Stimulated activated CD4-positive, alpha-beta T cell treated with anti-CD3 and anti-CD28 coated beads, Interleukin-12 subunit alpha, Interleukin-12 subunit beta, amount 100 ng/mL, for 48 hours (primary cell): ENCODE measurements at regions not wholly inside any gene's neighbourhood (a gene's known extent, or its start where the extent isn't known, plus 50 kb on each side); places are given as distances from the start of the nearest gene placed in this dataset.
"Not testable (repeated sequence)": the region's sequence is repeated elsewhere in the genome, so short reads cannot be mapped to it uniquely, and the experiment has no call there.

Experiments used
- DNase-seq, 3 donors: peaks; one replicate each; pipeline ENCODE4 v3.0.0-alpha.2; 2020; ENCODE audit warnings: low read depth in 2 of 3, low spot score in 1 of 3

DNA sequence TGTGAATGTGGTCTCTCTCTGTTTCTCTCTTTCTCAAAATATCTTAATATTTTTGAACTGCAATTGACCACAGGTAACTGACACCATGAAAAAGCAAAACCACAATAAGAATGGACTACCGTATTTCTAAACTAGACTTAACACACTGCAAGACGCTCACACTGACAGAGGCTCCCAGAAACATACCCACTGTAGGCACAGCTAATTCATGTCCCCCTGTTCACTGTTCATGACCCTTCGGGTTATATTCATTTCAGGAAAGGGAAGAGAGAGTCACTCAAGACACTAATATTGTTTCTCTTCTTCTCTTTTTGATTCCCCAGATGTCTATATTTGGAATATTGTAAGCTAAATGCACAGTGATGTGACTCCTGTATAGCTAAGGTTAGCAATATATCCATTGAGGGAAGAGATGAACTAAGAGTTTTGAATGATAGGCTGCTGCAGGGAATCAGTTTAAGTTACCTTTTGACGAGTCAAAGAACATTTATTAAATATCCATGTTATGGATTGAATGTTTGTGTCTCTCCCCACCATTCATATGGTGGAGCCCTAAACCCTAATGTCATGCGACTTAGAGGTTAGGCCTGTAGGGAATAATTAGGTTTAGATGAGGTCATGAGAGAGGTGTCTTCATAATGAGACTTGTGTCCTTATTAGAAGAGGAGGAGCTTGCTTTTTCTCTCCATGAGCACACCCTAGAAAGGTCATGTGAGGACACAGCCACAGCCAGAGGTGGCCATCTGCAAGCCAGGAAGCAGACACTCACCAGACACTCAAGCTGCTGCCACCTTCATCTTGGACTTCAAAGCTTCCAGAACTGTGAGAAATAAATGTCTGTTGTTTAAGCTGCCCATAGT, 216.6 kb upstream of the GRM7 start:
- no peak for DNase-seq

GRCh38 chr3:6654670-6655069, 206.2 kb upstream of the GRM7 start:
- DNase-seq, result no peak

GRCh38 chr3:6655275-6655674, 205.6 kb upstream of the GRM7 start:
- no peak for DNase-seq

DNA sequence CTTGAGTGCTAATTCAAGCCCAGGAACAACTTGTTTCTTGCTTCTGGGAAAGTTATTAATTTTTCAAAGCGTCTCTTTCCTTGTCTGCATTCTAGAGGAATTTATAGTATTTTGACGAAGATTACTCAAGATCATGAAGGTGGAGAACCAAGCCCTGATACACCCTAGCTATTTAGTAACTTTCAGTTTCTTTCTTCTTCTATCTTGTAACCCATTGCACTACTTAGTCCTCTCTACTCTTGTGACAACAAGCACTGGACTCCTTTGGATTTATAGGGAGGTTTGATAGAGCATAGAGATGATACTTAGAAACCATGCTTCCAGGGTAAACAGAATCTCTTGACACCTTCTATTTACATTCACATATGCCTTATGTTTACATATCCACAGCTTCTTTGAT, 203.3 kb upstream of the GRM7 start:
- DNase-seq, result no peak

- no peak for DNase-seq
Observed at GRCh38 chr3:6667354-6667753, 193.6 kb upstream of the GRM7 start.

GRCh38 chr3:6671363-6671762, 189.6 kb upstream of the GRM7 start:
- no peak for DNase-seq

DNA sequence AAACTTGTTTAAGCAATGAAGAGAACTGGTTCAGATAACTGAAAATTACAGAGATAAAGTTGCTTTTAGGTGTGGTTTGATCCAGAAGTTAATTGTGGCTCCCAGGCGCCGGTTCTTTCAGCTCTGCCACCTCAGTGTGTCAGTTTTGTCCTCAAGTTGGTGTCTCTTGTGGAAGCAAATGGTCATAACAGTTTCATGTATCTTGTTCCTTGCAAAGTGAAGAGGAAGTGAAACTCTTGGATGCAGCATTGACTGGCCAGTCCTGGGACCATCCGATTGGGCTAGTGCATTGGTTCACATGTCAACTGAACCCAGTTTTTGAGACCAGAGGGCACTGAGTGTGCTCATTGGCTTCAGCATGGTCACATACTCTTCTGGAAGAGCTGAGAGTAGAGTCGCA, 181.4 kb upstream of the GRM7 start:
- DNase-seq, result no peak

DNA sequence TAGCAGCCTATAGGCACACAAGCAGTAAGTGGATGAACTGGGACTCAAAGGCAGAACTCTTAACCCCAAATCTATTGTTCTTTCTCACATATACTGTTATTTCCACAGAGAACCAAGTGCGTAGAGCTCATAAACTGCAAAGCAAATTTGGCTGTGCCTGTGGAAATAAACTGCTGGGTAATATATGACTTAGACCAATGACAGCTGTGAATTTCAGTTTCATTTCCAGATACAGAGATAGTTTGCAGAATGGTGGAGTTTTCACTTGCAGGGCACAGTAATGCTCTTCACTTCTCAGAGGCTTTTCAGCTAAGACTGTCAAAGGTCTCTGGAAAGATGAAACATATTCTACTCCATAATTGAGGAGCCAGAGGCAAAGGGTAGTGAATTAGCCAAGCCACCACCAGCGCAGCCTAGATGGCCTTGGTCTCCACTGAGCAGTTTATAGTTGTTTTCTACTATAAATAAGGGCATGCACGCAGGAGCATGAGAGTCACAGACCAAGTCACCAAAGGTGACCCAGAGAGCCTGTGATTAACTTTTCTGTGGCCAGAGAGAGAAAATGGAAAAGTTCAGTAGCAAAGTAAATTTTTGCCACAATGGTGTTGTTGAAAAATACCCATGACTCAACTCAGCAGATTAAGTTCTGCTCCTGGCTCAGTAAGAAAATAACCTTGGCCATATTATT, 180.7 kb upstream of the GRM7 start:
- no peak for DNase-seq

DNA sequence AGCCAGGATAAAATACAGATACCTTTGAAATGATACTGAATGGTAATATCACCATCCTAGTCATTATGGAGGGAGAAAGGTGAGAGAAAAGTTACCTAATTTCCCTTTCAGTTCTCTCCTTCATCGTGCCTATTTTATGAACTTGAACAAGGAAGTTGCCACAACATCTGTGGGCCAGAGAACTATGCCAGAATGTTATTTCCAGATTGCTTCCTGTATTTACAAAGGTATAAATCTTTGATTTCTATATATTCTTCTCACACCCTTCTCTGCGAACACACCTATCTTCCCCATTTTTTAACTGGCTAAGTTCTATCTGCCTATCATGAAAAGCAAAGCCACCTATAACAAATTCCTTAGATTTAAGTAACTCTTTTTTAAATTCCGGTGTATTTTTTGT, 163.6 kb upstream of the GRM7 start:
- no peak for DNase-seq

DNA sequence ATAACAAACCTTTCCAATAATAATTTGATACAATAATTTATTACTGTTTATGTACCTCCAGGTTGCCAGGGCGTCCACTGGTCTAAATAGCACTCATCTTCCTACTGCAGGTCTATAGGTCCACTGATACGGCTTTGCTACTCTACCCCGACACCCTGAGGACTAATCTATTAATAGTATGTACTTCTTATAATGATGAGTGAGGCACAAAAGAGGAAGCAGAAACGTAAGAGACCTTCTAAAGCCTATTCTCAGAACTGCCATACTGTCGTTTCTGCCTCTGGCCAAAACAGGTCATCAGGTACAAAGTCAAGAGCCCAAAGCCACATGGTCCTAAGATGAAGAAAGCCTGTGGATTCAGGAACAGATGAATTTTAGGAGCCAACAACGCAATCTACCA, 163.2 kb upstream of the GRM7 start:
- DNase-seq, result no peak

GRCh38 chr3:6704817-6705216, 156.1 kb upstream of the GRM7 start:
- not testable (repeated sequence) for DNase-seq

- no peak for DNase-seq
Observed at GRCh38 chr3:6706777-6707176, 154.1 kb upstream of the GRM7 start.

DNA sequence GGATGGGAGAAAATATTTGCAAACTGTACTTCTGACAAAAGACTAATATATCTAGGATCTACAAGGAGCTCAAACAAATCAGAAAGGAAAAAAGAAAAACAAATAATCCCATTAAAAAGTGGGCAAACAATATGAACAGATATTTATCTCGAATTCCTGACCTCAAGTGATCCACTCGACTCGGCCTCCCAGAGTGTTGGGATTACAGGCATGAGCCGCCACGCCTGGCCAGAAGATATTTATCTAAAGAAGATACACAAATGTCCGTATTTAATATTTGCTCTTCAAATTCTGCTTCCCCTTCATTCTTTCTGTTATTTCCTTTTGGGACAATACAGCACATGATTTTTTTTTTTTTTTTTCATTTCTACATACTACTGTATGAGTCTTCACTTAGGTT, 151.7 kb upstream of the GRM7 start:
- no peak for DNase-seq

- DNase-seq, result no peak
Observed at GRCh38 chr3:6714962-6715361, 146.0 kb upstream of the GRM7 start.

GRCh38 chr3:6716420-6716819, 144.5 kb upstream of the GRM7 start:
- DNase-seq, result no peak

GRCh38 chr3:6717026-6717943, 143.6 kb upstream of the GRM7 start:
- no peak for DNase-seq

GRCh38 chr3:6719999-6720398, 140.9 kb upstream of the GRM7 start:
- no peak for DNase-seq

- DNase-seq, result no peak
Observed at GRCh38 chr3:6721491-6721890, 139.4 kb upstream of the GRM7 start.

GRCh38 chr3:6723205-6723604, 137.7 kb upstream of the GRM7 start:
- DNase-seq, result no peak

DNA sequence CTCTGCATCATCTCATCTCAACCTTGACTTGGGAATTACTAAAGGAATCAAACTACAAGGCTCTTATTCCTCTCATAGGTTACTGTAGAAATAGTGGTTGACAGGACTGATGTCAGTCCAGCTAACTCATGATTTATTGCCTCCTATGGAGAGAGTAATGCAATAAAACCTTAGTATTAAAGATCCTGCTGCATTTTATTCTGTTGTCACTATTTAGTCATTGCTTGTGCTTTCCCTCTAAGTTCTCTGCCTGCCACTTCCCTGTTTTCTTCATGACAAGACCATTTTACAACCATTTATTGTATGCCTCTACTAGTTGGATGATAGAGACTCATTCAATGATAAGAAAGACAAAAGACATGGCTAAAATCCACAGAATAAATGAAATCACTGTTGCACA, 134.1 kb upstream of the GRM7 start:
- no peak for DNase-seq

- no peak for DNase-seq
Observed at GRCh38 chr3:6732807-6733206, 128.1 kb upstream of the GRM7 start.
